Activated CD4-positive, alpha-beta memory T cell treated with anti-CD3 and anti-CD28 coated beads for 36 hours (primary cell): ENCODE measurements at regions not wholly inside any gene's neighbourhood (a gene's known extent, or its start where the extent isn't known, plus 50 kb on each side); places are given as distances from the start of the nearest gene placed in this dataset.

Experiments
- CTCF ChIA-PET: fragments of 350-600 bp; sonication (Branson Sonifier 250); formaldehyde crosslinking; loops from one replicate; lab custom pipeline; 2021; ENCODE audit warnings: antibody characterized with exemption, inconsistent platforms; lab: Charles Lee
- POLR2A ChIA-PET: fragments of 350-600 bp; sonication (Branson Sonifier 250); formaldehyde crosslinking; loops from one replicate; lab custom pipeline; 2021; ENCODE audit warnings: antibody characterized with exemption; lab: Charles Lee
- DNase-seq: peaks from one replicate; pipeline ENCODE4 v3.0.0-alpha.2; 2020
- H3K27ac Mint-ChIP-seq: one replicate; pipeline ENCODE4 v1.8.0; 2021; ENCODE audit warnings: mixed read lengths
- H3K27me3 Mint-ChIP-seq: one replicate; pipeline ENCODE4 v1.8.0; 2021; ENCODE audit warnings: mixed read lengths
- H3K36me3 Mint-ChIP-seq: one replicate; pipeline ENCODE4 v1.8.0; 2021; ENCODE audit warnings: mixed read lengths
- H3K4me1 Mint-ChIP-seq: one replicate; pipeline ENCODE4 v1.8.0; 2021; ENCODE audit warnings: low read depth, mixed read lengths
- H3K4me3 Mint-ChIP-seq: one replicate; pipeline ENCODE4 v1.8.0; 2021; ENCODE audit warnings: mild to moderate bottlenecking, mixed read lengths
- H3K9me3 Mint-ChIP-seq: one replicate; pipeline ENCODE4 v1.8.0; 2021; ENCODE audit warnings: mixed read lengths
- intact Hi-C: fragments of 100-400 bp; cut with micrococcal nuclease; formaldehyde crosslinking; loops from one replicate; pipeline ENCODE4 v1.15.1; 2023

DNA sequence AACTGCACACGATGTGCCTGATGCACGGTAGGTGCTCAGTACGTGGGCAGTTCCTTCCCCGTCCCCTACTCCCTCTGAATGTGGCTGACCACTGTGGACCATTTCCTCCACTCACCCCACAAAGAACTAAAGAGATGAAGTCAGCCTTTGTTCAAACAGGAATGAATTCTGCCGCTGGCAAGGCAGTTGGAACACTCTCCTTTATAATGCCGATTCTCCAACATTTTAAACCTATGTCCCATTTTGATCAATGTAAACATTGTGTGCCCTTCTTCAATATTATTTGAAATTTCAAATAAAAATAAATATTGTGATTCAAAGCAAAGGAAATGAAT is 57.5 kb upstream of the MEF2A start:
- H3K9me3 Mint-ChIP-seq = no peaks in the 10 kb centered on the region
- intact Hi-C loops = loop anchor here (10.0 kb wide), 1 partner anchor 233 kb away; no protein-coding TSS in a partner anchor
- no peak for DNase-seq
- no peaks in the 10 kb centered on the region for H3K36me3 Mint-ChIP-seq
- ChIA-PET POLR2A (no interaction called here), CTCF (no interaction called here)
- no peak overlapping the region for H3K4me3 Mint-ChIP-seq
- peaks cover 19% of the 10 kb centered on the region for H3K4me1 Mint-ChIP-seq
- no peak overlapping the region for H3K27ac Mint-ChIP-seq
- H3K27me3 Mint-ChIP-seq = no peaks in the 10 kb centered on the region

DNA sequence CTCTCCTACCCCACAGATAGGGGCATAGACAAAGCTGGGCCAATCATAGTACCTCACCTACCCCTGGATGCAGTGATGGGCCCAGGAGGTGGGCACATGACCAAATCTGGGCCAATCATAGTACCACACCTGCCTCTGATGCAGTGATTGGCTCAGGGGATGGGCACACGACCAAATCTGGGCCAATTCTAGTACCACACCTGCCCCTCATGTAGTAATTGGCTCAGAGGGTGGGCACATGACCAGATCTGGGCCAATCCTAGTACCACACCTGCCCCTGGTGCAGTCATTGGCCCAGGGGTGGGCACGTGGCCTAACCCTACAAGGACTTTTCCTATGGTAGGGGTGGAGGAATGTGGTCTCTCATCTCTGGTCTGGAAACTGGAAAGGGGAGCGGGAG is 56.9 kb upstream of the MEF2A start:
- POLR2A ChIA-PET = no interaction called here
- CTCF ChIA-PET = no interaction called here
- H3K9me3 Mint-ChIP-seq = peaks cover 3% of the 10 kb centered on the region
- H3K27me3 Mint-ChIP-seq = no peaks in the 10 kb centered on the region
- intact Hi-C loops = loop anchor here (10.0 kb wide), 1 partner anchor 234 kb away; no protein-coding TSS in a partner anchor
- H3K27ac Mint-ChIP-seq = no peak overlapping the region
- no peak for DNase-seq
- peaks cover 14% of the 10 kb centered on the region for H3K4me1 Mint-ChIP-seq
- no peak overlapping the region for H3K4me3 Mint-ChIP-seq
- no peaks in the 10 kb centered on the region for H3K36me3 Mint-ChIP-seq

DNA sequence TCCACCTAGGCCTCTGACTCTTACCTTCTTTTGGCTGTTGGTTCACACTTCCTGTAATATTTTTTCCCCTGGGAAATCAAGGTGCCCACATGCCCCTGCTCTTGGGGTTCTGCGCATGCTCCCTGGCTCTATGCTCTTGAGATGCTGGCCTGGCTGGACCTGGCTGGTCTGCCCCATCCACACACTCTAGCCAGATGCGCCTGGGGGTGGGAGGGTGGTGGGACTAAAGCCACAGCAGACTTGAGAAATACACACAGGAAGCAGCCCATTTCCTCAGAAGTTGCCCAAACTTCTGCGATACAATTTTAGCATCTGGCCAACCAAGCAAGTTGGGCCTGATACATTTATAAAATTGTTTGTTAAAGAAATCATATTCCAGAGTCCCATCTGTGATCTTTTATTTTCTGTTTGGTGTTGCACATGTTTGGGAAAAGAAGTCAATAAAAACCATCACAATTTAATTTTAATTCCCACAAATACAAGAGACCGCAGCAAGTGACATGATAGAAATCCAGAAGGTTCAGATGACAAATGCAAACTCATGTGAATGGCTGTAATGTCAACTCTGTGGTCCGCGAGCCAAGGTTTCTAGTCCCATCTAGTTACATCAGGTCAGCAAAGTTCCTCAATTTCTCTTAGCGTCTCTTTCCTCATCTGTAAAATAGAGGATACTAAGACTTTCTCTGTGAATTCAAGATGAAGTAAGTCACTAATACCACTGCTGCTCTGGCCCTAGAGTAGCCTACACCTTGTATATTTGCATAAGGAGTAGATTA is 55.9 kb upstream of the MEF2A start:
- H3K27me3 Mint-ChIP-seq = no peaks in the 10 kb centered on the region
- DNase-seq = no peak
- ChIA-PET CTCF (no interaction called here), POLR2A (no interaction called here)
- no peak overlapping the region for H3K27ac Mint-ChIP-seq
- peaks cover 3% of the 10 kb centered on the region for H3K9me3 Mint-ChIP-seq
- H3K36me3 Mint-ChIP-seq = no peaks in the 10 kb centered on the region
- peaks cover 6% of the 10 kb centered on the region for H3K4me1 Mint-ChIP-seq
- intact Hi-C loops = loop anchor here (10.0 kb wide), 1 partner anchor 235 kb away; no protein-coding TSS in a partner anchor
- no peak overlapping the region for H3K4me3 Mint-ChIP-seq

DNA sequence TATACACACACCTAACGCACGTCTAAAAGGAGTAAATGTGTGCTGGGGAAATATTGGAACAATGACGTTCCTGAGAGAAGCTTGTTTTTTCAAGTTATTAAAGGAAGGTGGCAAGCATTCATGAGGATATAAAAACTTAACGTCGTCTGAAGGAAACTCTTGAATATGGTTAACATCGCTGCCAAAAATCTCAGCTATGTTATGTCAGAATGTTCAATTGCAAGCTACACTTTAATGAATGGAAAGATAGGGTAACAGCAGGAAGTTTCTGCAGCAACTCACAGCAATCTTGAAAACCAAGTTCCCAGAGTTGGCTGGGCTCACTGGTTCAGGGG is 54.3 kb upstream of the MEF2A start:
- no peaks in the 10 kb centered on the region for H3K36me3 Mint-ChIP-seq
- H3K9me3 Mint-ChIP-seq = peaks cover 3% of the 10 kb centered on the region
- no peak for DNase-seq
- no peak overlapping the region for H3K4me3 Mint-ChIP-seq
- no peaks in the 10 kb centered on the region for H3K27me3 Mint-ChIP-seq
- H3K27ac Mint-ChIP-seq = no peak overlapping the region
- intact Hi-C loops = no loop called here
- H3K4me1 Mint-ChIP-seq = peaks cover 6% of the 10 kb centered on the region
- ChIA-PET CTCF (interaction anchor here (1.0 kb wide), 1 partner anchor 193 kb away, joined by 3 read pairs; no protein-coding TSS in a partner anchor), POLR2A (no interaction called here)

DNA sequence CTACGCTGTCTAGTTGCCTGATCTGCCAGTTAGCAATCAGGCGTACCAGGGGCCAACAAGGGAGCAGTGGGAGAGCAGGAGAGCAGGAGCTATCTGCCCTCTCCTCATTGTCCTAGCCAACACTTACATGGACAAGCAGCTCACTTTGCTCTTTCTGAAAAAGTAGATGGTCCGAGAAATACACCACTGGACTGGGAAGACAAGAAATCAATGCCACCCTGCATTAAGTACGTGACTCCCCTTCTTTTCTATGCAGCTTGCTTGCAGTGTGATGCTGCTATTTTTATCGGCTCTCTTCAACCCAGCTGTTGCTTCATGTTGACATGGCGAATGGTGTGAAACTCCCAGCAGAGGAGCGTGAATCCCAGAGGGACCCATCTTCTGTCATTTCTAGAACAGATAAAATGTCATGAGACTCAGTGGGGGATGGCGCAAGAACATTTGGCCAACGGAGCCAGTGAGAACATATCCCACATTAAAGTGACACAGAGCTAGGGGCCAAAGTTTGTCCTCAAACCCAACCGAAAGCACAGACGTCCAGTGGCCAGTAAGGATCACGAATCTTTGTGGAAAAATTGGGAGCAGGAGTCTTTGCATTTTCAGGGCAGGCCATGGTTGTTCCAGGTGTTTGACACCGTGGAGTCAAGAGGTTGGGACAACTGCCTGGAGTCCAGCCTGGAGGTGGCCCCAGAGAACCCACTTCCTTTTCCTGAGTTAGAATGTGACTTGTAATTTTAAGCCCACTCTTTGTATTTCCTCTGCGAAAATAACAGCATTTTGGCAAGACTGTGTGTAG is 53.7 kb upstream of the MEF2A start:
- no peaks in the 10 kb centered on the region for H3K36me3 Mint-ChIP-seq
- ChIA-PET CTCF (interaction anchor here (1.0 kb wide), 3 partner anchors 12 to 450 kb away, joined by 3 to 4 read pairs (median 3); no protein-coding TSS in a partner anchor), POLR2A (interaction anchor here (1.0 kb wide), 1 partner anchor 9 kb away, joined by 3 read pairs; no protein-coding TSS in a partner anchor)
- no peak for DNase-seq
- H3K4me3 Mint-ChIP-seq = no peak overlapping the region
- H3K9me3 Mint-ChIP-seq = peaks cover 3% of the 10 kb centered on the region
- no peaks in the 10 kb centered on the region for H3K27me3 Mint-ChIP-seq
- peaks cover 6% of the 10 kb centered on the region for H3K4me1 Mint-ChIP-seq
- intact Hi-C loops = no loop called here
- no peak overlapping the region for H3K27ac Mint-ChIP-seq

DNA sequence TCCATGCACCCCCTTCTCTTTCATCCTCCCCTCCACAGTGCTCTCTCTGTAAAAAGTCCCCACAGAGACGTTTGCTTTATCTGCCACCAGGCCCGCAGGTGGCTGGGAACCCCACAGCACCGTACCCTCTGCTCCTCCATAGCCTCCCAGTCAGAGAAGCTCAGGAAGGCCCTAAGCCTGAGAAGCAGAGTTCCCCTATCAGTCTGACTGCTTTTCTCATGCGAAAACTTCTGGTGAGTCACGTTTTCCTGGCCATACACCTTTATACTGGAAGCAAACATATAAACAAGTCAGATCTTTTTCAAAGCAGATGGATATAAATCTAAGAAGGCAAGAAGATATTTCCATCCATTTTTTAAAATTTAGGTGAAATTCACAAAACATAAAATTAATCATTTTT is 51.5 kb upstream of the MEF2A start:
- ChIA-PET POLR2A (no interaction called here), CTCF (no interaction called here)
- intact Hi-C loops = no loop called here
- H3K36me3 Mint-ChIP-seq = no peaks in the 10 kb centered on the region
- H3K4me3 Mint-ChIP-seq = no peak overlapping the region
- H3K9me3 Mint-ChIP-seq = peaks cover 3% of the 10 kb centered on the region
- H3K4me1 Mint-ChIP-seq = peaks cover 6% of the 10 kb centered on the region
- H3K27ac Mint-ChIP-seq = no peak overlapping the region
- DNase-seq = no peak
- peaks cover 2% of the 10 kb centered on the region for H3K27me3 Mint-ChIP-seq
